Tibial nerve (tissue), 4 donors: ENCODE measurements at regions not wholly inside any gene's neighbourhood (a gene's known extent, or its start where the extent isn't known, plus 50 kb on each side); places are given as distances from the start of the nearest gene placed in this dataset.
"Not testable (repeated sequence)": the region's sequence is repeated elsewhere in the genome, so short reads cannot be mapped to it uniquely, and the experiment has no call there.

ENCODE experiments used
- DNase-seq, 2 donors: peaks; one replicate each; pipeline ENCODE4 v3.0.0-alpha.2; 2019; ENCODE audit warnings: low spot score in 2 of 2
- H3K27ac ChIP-seq, 4 donors: fragments of 200-600 bp; sonication (generic) in 3 of 4; one replicate each; pipeline ENCODE4 v1.5.1; 2017 to 2019; ENCODE audit warnings: mild to moderate bottlenecking in 1 of 4
- H3K27me3 ChIP-seq, 2 donors: fragments of 200-600 bp; sonication (generic) in 1 of 2; one replicate each; pipeline versions ENCODE4 v1.5.1 to v1.6.0; 2017 to 2019
- H3K36me3 ChIP-seq, 3 donors: fragments of 200-600 bp; sonication (generic); one replicate each; pipeline ENCODE4 v1.5.1; 2018 to 2019
- H3K4me1 ChIP-seq, 4 donors: fragments of 200-600 bp; sonication (generic) in 3 of 4; one replicate each; pipeline ENCODE4 v1.5.1; 2017 to 2019
- H3K4me3 ChIP-seq, 4 donors: fragments of 200-600 bp; sonication (generic) in 3 of 4; one replicate each; pipeline ENCODE4 v1.5.1; 2017 to 2019; ENCODE audit warnings: mild to moderate bottlenecking in 1 of 4, moderate library complexity in 1 of 4
- H3K9me3 ChIP-seq, 4 donors: fragments of 200-600 bp; sonication (generic) in 3 of 4; one replicate each; pipeline ENCODE4 v1.5.1; 2017 to 2019
- EP300 ChIP-seq, 2 donors: sonication (generic); formaldehyde crosslinking; IDR thresholded peaks; one replicate each; pipeline ENCODE4 v1.6.1; 2017; ENCODE audit warnings: antibody characterized with exemption in 2 of 2, mild to moderate bottlenecking in 1 of 2
- POLR2A ChIP-seq, 2 donors: fragments of 450-650 bp; IDR thresholded peaks; one replicate each; pipeline ENCODE4 v1.6.1; 2017; ENCODE audit warnings: antibody characterized with exemption in 2 of 2, mild to moderate bottlenecking in 2 of 2, moderate library complexity in 2 of 2
- WGBS, 2 donors: methylation state at CpG; one replicate each; pipeline ENCODE4 v1.1.5; 2018; 5-methylcytosine and 5-hydroxymethylcytosine counted together
- TF ChIP-seq, protein P1 (sequence below), 5 experiments: fragments of 200-600 bp in 3 of 5; fragments of 450-650 bp in 2 of 5; sonication (generic) in 3 of 5; IDR thresholded peaks; one replicate each; pipeline ENCODE4 v1.5.1; 2016 to 2019; ENCODE audit warnings: antibody characterized with exemption in 5 of 5, mild to moderate bottlenecking in 3 of 5, moderate library complexity in 2 of 5

DNA sequence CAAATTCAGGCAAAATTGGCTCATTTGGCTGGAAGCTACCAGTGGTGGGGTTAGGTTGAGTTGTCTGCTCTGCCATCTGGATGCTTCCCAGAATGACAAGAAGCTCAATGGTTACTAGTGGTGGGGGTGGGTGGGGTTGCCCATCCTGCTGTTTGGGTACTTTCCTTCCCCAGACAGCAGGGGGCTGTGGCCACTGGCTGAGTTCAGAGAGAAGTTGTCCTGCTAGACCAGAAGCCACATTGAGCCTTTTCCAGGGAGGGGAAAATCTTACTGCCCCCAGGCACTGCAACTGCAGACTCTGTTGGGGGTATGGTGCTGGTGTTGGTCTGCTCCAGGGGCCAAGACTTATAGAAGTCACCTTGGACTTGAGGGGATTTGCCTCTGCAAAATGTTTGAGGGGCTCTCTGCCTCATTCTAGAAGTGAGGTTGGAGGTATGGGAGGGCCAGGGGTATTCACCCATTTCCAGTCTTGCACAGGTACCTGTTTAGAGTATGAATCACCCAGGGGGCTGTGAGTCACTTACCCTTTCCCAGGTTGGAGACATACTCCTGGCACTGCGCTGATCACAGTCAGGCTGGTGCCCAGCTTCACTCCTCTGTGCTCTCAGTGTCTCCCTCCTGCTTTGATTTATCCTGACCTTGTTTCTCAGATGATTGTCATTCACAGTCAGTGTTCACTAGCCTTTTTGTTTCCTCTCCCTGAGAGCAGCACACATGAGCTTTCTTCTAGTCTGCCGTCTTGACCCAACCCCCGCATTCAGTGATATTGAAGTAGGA is 89.1 kb upstream of the NEGR1 start:
- Histone ChIP-seq H3K4me3 (no peak overlapping the region), H3K4me1 (no peaks in the 10 kb centered on the region), H3K27me3 (no peaks in the 10 kb centered on the region), H3K9me3 (no peaks in the 10 kb centered on the region), H3K36me3 (no peaks in the 10 kb centered on the region), H3K27ac (no peak overlapping the region)
- no peak for DNase-seq
- TF ChIP-seq, protein P1, sequence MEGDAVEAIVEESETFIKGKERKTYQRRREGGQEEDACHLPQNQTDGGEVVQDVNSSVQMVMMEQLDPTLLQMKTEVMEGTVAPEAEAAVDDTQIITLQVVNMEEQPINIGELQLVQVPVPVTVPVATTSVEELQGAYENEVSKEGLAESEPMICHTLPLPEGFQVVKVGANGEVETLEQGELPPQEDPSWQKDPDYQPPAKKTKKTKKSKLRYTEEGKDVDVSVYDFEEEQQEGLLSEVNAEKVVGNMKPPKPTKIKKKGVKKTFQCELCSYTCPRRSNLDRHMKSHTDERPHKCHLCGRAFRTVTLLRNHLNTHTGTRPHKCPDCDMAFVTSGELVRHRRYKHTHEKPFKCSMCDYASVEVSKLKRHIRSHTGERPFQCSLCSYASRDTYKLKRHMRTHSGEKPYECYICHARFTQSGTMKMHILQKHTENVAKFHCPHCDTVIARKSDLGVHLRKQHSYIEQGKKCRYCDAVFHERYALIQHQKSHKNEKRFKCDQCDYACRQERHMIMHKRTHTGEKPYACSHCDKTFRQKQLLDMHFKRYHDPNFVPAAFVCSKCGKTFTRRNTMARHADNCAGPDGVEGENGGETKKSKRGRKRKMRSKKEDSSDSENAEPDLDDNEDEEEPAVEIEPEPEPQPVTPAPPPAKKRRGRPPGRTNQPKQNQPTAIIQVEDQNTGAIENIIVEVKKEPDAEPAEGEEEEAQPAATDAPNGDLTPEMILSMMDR (IDR thresholded peaks at IDR 0.05) = no peak
- TF ChIP-seq POLR2A (IDR thresholded peaks at IDR 0.05) (no peak), EP300 (IDR thresholded peaks at IDR 0.05) (no peak)
- WGBS, 2 donors = 39 to 54% methylated on average over 3 of the region's 3 CpGs

DNA sequence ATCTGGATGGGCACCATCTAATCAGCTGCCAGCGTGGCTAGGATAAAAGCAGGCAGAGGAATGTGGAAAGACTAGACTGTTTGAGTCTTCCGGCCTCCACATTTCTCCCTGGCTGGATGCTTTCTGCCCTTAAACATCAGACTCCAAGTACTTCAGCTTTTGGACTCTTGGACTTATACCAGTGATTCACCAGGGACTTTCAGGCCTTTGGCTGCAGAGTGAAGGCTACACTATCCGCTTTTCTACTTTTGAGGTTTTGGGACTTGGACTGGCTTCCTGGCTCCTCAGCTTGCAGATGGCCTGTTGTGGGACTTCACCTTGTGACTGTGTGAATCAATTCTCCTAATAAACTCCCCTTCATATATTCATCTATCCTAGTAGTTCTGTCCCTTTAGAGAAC is 88.5 kb upstream of the NEGR1 start:
- not testable (repeated sequence) for H3K27me3 ChIP-seq, DNase-seq, H3K4me1 ChIP-seq, H3K9me3 ChIP-seq, H3K4me3 ChIP-seq, H3K36me3 ChIP-seq, H3K27ac ChIP-seq
- WGBS, 2 donors = 88 to 93% methylated on average over 3 of the region's 3 CpGs

DNA sequence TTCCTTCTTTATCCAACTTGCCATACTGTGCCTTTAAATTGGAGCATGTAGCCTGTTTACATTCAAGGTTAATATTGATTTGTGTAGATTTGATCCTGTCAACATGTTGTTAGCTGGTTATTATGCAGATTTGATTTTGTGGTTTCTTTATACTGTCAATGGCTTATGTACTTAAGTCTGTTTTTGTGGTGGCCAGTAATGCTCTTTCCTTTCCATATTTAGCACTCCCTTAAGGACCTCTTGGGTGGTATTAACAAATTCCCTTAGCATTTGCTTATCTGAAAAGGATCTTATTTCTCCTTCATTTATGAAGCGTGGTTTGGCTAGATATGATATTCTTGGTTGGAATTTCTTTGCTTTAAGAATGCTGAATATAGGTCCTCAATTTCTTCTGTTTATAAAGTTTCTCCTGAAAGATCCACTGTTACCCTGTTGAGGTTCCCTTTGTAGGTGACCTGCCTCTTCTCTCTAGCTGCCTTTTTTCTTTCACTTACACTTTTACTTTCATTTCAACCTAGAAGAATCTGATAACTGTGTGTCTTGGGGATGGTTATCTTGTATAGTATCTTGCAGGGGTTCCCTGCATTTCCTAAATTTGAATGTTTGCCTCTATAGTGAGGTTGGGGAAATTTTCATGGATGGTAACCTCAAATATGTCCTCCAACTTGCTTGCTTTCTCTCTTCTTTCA is 86.9 kb upstream of the NEGR1 start:
- H3K4me3 ChIP-seq = no peak overlapping the region
- no peak overlapping the region for H3K27ac ChIP-seq
- 70% methylated on average over 1 of the region's 1 CpG for WGBS, 2 donors
- H3K36me3 ChIP-seq = no peaks in the 10 kb centered on the region
- H3K27me3 ChIP-seq = no peaks in the 10 kb centered on the region
- TF ChIP-seq, protein P1 (IDR thresholded peaks at IDR 0.05) = no peak
- TF ChIP-seq POLR2A (IDR thresholded peaks at IDR 0.05) = no peak
- TF ChIP-seq EP300 (IDR thresholded peaks at IDR 0.05) = no peak
- DNase-seq = no peak
- H3K4me1 ChIP-seq = no peaks in the 10 kb centered on the region
- no peaks in the 10 kb centered on the region for H3K9me3 ChIP-seq

DNA sequence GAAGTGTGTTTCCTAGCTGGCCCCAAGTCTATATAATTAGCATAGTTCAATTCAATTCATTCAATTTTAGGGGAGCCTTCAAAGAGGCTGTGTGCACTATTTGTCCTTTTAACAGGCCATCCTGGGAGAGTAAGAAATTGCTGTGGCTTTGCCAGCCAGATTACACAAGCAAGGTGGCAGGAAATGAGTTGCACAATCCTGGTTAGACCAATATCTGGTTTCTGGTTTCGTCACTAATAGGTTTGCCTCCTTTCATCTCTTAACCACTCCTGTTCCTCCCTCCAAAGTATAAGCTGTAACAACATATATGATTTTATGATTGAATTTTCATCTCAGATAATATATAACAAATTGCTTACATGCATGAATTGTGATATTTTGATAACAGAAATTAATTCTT is 84.1 kb upstream of the NEGR1 start:
- H3K27me3 ChIP-seq = no peaks in the 10 kb centered on the region
- WGBS, 2 donors = 55 to 64% methylated on average over 1 of the region's 1 CpG
- peak in 1 of 2 donors; percentile 5 for DNase-seq

DNA sequence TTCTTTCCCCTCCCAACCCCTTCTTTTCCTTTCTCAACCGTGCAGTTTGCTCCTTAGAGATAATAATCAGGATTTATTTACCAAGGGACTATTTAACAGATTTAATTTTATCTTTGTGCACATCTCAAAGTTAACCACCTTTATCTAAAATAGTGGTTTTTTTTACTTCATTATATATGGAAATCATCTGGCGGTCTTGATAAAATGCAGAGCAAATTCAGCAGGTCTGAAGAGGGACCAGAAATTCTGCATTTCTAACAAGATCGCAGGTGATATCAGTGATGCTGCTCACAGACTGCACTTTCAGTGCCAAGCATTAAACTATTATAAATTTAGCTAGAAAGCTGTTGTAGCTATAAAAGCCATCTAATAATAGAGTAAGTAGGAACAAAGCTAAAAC is 83.4 kb upstream of the NEGR1 start:
- DNase-seq = no peak
- Histone ChIP-seq H3K27me3 (no peaks in the 10 kb centered on the region), H3K36me3 (no peaks in the 10 kb centered on the region), H3K4me3 (no peak overlapping the region), H3K4me1 (no peaks in the 10 kb centered on the region), H3K27ac (no peak overlapping the region), H3K9me3 (no peaks in the 10 kb centered on the region)
- TF ChIP-seq POLR2A (IDR thresholded peaks at IDR 0.05) (no peak), EP300 (IDR thresholded peaks at IDR 0.05) (no peak)
- TF ChIP-seq, protein P1 (IDR thresholded peaks at IDR 0.05) = no peak
- WGBS, 2 donors = 83 to 84% methylated on average over 3 of the region's 3 CpGs

More for the DNA sequence above, 84.1 kb upstream of the NEGR1 start:
- Histone ChIP-seq H3K9me3 (no peaks in the 10 kb centered on the region), H3K4me3 (no peak overlapping the region), H3K27ac (no peak overlapping the region), H3K4me1 (no peaks in the 10 kb centered on the region), H3K36me3 (no peaks in the 10 kb centered on the region)
- TF ChIP-seq, protein P1 (IDR thresholded peaks at IDR 0.05) = no peak
- TF ChIP-seq POLR2A (IDR thresholded peaks at IDR 0.05) (no peak), EP300 (IDR thresholded peaks at IDR 0.05) (no peak)
